Activated CD4-positive, alpha-beta T cell treated with anti-CD3 and anti-CD28 coated beads for 36 hours (primary cell): ENCODE measurements at regions not wholly inside any gene's neighbourhood (a gene's known extent, or its start where the extent isn't known, plus 50 kb on each side); places are given as distances from the start of the nearest gene placed in this dataset.

Experiments
- ATAC-seq: fragments of 200-7000 bp; cut with Tn5 transposase; one replicate; pipeline ENCODE4 v1.10.0; 2021; ENCODE audit warnings: mild to moderate bottlenecking, moderate library complexity
- CTCF ChIA-PET: fragments of 350-600 bp; sonication (Branson Sonifier 250); formaldehyde crosslinking; loops from one replicate; lab custom pipeline; 2021; ENCODE audit warnings: antibody characterized with exemption; lab: Charles Lee
- POLR2A ChIA-PET: fragments of 350-600 bp; sonication (Branson Sonifier 250); formaldehyde crosslinking; loops from one replicate; lab custom pipeline; 2021; ENCODE audit warnings: antibody characterized with exemption, inconsistent platforms; lab: Charles Lee
- DNase-seq: peaks from one replicate; pipeline ENCODE4 v3.0.0-alpha.2; 2020
- H3K27ac Mint-ChIP-seq: one replicate; pipeline ENCODE4 v1.8.0; 2021; ENCODE audit warnings: mixed read lengths
- H3K27me3 Mint-ChIP-seq: one replicate; pipeline ENCODE4 v1.8.0; 2021; ENCODE audit warnings: mixed read lengths
- H3K36me3 Mint-ChIP-seq: one replicate; pipeline ENCODE4 v1.8.0; 2021; ENCODE audit warnings: low read depth, mixed read lengths
- H3K4me1 Mint-ChIP-seq: one replicate; pipeline ENCODE4 v1.8.0; 2021; ENCODE audit warnings: mixed read lengths
- H3K4me3 Mint-ChIP-seq: one replicate; pipeline ENCODE4 v1.8.0; 2021; ENCODE audit warnings: mild to moderate bottlenecking, moderate library complexity, mixed read lengths
- H3K9me3 Mint-ChIP-seq: one replicate; pipeline ENCODE4 v1.8.0; 2021; ENCODE audit warnings: low read depth, mixed read lengths
- intact Hi-C, 2 experiments: fragments of 100-400 bp; cut with DNase I in 1 of 2; cut with micrococcal nuclease in 1 of 2; formaldehyde crosslinking; loops; one replicate each; pipeline versions ENCODE4 v1.14.2 to v1.15.1; 2022 to 2024; cut with DNase I, micrococcal nuclease

DNA sequence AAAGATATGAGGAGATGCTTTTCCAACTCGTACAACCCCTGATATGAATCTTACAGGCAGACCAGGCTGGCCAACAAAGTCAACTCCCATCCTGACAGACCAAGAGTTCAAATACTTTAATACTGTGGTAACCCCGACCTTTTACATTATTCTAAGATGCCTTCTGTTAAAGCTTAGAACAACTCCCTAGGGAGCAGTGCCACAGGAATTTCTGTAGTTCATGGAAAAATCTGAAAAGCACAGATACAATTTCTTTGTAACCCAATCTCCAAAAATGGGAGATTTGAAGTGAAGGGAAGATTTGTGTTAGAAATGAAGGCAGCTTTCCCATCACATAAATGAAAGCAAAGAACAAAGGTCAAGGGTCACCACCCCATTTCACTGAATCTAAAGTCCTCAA lies 151.3 kb upstream of the BEND6 start:
- H3K9me3 Mint-ChIP-seq = no peaks in the 10 kb centered on the region
- ATAC-seq (no peak), DNase-seq (no peak)
- ChIA-PET POLR2A (no interaction called here), CTCF (no interaction called here)
- no peaks in the 10 kb centered on the region for H3K36me3 Mint-ChIP-seq
- intact Hi-C loops = no loop called here
- no peaks in the 10 kb centered on the region for H3K4me1 Mint-ChIP-seq
- H3K27ac Mint-ChIP-seq = no peak overlapping the region
- no peak overlapping the region for H3K4me3 Mint-ChIP-seq
- no peaks in the 10 kb centered on the region for H3K27me3 Mint-ChIP-seq

DNA sequence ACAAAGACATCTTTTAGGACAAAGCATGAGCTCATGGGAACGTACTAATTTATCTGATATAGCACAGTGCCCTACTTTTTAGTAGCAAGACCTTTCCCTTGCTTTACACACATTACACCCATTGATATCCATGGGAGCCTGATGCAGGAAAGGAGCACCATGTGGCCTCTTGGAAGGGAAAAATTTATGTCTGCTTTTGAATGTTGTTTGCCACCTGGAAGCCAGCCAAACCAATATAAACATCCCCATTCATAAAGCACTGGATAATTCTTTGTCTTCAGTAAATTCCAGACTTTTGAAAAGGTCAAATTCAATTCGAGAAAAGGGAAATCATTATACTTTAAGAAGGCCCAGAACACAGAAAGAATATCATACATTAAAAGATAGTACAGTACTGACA lies 152.3 kb upstream of the BEND6 start:
- DNase-seq = no peak
- H3K36me3 Mint-ChIP-seq = no peaks in the 10 kb centered on the region
- H3K4me3 Mint-ChIP-seq = no peak overlapping the region
- ChIA-PET POLR2A (no interaction called here), CTCF (interaction anchor here (0.6 to 1.0 kb wide), 2 partner anchors 14 to 1124 kb away, joined by 3 to 4 read pairs; no protein-coding TSS in a partner anchor)
- no peaks in the 10 kb centered on the region for H3K27me3 Mint-ChIP-seq
- H3K27ac Mint-ChIP-seq = no peak overlapping the region
- intact Hi-C loops = no loop called here
- no peak for ATAC-seq
- H3K9me3 Mint-ChIP-seq = no peaks in the 10 kb centered on the region
- H3K4me1 Mint-ChIP-seq = no peaks in the 10 kb centered on the region

DNA sequence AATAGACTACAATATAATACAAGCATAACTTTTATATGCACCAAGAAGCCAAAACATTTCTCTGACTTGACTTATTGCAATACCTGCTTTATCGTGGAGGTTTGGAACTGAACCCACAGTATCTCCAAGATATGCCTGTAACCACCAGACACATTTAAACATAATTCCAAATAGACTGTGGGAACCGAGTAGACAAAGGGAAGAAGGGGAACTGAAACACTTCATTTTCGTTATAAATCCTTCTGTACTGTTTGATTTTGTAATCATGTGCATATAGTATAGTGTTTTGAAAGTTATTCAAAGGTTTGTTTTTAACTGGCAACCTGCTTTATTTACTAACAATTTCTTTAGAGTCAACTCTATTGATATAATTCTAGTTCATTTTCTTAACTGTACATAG lies 154.9 kb upstream of the BEND6 start:
- ChIA-PET POLR2A (no interaction called here), CTCF (no interaction called here)
- DNase-seq = no peak
- H3K36me3 Mint-ChIP-seq = no peaks in the 10 kb centered on the region
- H3K27me3 Mint-ChIP-seq = peaks cover 2% of the 10 kb centered on the region
- no peak overlapping the region for H3K27ac Mint-ChIP-seq
- no peak overlapping the region for H3K4me3 Mint-ChIP-seq
- intact Hi-C loops = no loop called here
- H3K9me3 Mint-ChIP-seq = no peaks in the 10 kb centered on the region
- no peaks in the 10 kb centered on the region for H3K4me1 Mint-ChIP-seq
- no peak for ATAC-seq

DNA sequence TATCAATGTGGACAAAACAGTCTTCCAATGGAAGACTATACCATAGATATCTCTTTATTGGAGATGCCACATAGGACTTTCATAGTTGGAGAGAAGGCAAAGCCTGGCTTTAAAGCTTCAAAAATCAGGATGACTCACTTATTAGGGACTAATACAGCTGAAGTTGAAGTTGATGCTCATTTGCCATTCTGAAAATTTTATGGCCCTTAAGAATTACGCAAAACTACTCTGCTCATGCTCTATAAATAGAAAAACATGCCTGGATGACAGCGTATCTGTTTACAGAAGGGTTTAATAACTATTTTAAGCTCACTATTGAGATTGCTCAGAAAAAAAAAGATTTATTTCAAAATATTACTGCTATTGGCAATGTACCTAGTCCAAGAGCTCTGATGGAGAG lies 155.5 kb upstream of the DST start:
- no peak for DNase-seq
- CTCF ChIA-PET = interaction anchor here (0.7 kb wide), 1 partner anchor 26 kb away, joined by 3 read pairs; no protein-coding TSS in a partner anchor
- Mint-ChIP-seq H3K27ac (no peak overlapping the region), H3K27me3 (peaks cover 2% of the 10 kb centered on the region), H3K4me3 (no peak overlapping the region), H3K36me3 (no peaks in the 10 kb centered on the region), H3K9me3 (no peaks in the 10 kb centered on the region), H3K4me1 (no peaks in the 10 kb centered on the region)
- POLR2A ChIA-PET = no interaction called here
- no peak for ATAC-seq
- intact Hi-C loops = no loop called here

DNA sequence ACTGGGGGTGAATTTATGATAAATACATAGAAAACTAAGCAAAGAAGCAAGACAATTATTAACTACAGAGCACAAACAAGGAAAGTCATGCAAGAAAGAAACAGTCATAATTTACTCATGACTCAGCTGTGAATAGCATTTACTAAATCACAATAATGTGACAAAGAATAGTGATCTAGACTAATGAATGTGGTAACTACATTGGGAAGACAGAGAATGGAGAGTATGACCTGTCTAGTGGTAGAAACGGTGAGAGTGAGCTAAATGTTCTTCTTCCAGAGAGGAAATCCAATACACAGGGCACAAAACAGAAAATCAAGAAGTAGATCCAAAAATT lies 153.5 kb upstream of the DST start:
- no peaks in the 10 kb centered on the region for H3K4me1 Mint-ChIP-seq
- ATAC-seq (no peak), DNase-seq (no peak)
- no peak overlapping the region for H3K27ac Mint-ChIP-seq
- H3K9me3 Mint-ChIP-seq = no peaks in the 10 kb centered on the region
- intact Hi-C loops = no loop called here
- no peak overlapping the region for H3K4me3 Mint-ChIP-seq
- CTCF ChIA-PET = no interaction called here
- peaks cover 2% of the 10 kb centered on the region for H3K27me3 Mint-ChIP-seq
- H3K36me3 Mint-ChIP-seq = no peaks in the 10 kb centered on the region
- POLR2A ChIA-PET = no interaction called here

DNA sequence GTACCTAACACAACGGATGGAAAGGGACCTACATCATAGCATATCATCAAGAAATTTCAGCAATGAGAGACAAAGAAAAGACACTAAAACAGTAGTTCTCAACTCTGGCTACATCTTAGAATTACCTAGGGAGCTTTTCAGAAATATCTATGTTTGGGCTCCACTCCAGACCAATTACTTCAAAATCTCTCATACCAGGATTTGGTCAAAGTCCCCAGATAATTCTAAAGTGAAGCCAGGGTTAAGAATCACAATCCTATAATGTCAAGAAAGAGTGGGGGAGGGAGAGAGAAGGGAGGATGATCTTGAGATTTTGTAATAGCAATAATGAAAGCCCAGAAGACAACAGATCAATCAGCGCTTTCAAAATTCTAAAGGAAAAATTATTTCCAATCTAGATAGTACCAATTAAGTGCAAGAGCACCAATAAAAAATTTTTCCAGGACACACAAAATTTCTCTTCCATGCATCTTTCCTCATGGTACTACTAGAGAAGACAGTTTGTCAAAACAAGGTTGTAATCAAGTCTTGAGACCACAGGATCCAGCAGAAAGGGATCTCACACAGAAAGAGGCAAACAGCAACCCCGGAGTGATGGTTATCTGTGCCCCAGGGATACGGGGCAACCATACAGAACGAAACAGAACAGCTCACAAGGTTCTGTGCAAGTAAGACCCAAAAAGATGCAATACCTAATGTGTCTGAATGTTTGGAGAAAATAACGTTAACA lies 152.9 kb upstream of the DST start:
- intact Hi-C loops = no loop called here
- no peak for ATAC-seq
- CTCF ChIA-PET = no interaction called here
- POLR2A ChIA-PET = no interaction called here
- Mint-ChIP-seq H3K27me3 (peaks cover 2% of the 10 kb centered on the region), H3K36me3 (no peaks in the 10 kb centered on the region), H3K9me3 (no peaks in the 10 kb centered on the region), H3K4me1 (no peaks in the 10 kb centered on the region), H3K27ac (no peak overlapping the region), H3K4me3 (no peak overlapping the region)
- no peak for DNase-seq

DNA sequence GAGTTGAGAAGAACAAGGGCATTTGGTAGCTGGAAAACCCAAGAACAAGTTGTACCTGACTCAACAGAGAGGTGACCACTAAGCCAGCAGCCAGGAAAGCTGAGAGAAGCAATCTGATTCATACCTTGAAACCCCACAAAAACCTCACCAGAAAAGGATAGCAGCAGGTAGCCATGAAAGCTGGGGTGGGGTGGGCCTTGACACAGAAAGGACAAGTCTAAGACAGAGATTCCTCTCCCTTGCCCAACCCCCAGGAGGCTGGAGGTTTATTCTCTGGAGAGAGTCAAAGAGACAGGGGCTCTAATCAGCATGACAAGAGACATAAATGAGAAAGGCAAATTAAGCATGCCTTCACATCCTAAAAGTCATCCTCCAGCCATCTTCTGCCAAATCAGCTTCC lies 151.7 kb upstream of the DST start:
- Mint-ChIP-seq H3K27me3 (peaks cover 2% of the 10 kb centered on the region), H3K4me1 (no peaks in the 10 kb centered on the region), H3K36me3 (no peaks in the 10 kb centered on the region), H3K9me3 (no peaks in the 10 kb centered on the region), H3K27ac (no peak overlapping the region), H3K4me3 (no peak overlapping the region)
- intact Hi-C loops = no loop called here
- ChIA-PET CTCF (no interaction called here), POLR2A (no interaction called here)
- DNase-seq = no peak
- ATAC-seq = no peak

DNA sequence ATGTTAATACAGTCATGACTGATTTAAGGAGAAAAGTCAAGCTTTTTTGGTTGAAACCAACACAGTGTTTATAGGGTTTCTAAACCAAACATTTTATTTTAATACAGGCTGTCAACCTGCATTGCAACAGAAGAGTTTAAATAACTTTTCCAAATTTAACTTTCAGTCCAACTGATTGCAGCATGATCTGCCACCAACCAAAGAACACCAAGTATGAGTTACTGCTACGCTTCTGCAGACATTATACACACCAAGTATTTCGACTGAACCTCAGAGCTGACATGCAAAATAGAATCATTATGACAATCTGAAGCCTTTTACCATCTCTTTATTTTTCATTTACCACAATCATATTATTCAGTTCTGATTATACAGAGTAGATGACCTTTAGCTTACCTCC lies 151.2 kb upstream of the DST start:
- Mint-ChIP-seq H3K27me3 (peaks cover 2% of the 10 kb centered on the region), H3K4me3 (no peak overlapping the region), H3K9me3 (no peaks in the 10 kb centered on the region), H3K27ac (no peak overlapping the region), H3K36me3 (no peaks in the 10 kb centered on the region), H3K4me1 (no peaks in the 10 kb centered on the region)
- ChIA-PET POLR2A (no interaction called here), CTCF (no interaction called here)
- DNase-seq (no peak), ATAC-seq (no peak)
- intact Hi-C loops = no loop called here

DNA sequence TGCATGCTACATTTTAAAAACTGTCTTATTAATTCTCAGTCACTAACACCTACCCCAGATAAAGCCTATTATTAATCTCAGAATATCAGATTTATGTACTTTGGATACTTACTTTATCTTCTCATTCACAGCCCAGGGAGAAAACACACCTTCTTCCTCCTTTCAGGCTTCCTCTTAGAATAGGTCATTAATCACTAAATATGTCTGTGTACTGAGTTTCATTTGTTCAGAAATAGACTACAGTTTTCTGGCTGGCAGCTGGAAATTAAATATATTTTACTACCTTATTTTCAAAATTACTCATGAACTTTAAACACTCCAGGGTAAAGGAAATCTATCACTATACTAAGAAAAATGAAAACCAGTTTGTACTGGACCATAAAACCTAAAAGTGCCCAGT lies 147.7 kb upstream of the DST start:
- ChIA-PET POLR2A (no interaction called here), CTCF (interaction anchor here (0.6 kb wide), 1 partner anchor 143 kb away, joined by 3 read pairs; no protein-coding TSS in a partner anchor)
- ATAC-seq (no peak), DNase-seq (no peak)
- peaks cover 2% of the 10 kb centered on the region for H3K27me3 Mint-ChIP-seq
- intact Hi-C loops = no loop called here
- H3K27ac Mint-ChIP-seq = no peak overlapping the region
- no peaks in the 10 kb centered on the region for H3K9me3 Mint-ChIP-seq
- H3K4me1 Mint-ChIP-seq = no peaks in the 10 kb centered on the region
- H3K36me3 Mint-ChIP-seq = no peaks in the 10 kb centered on the region
- no peak overlapping the region for H3K4me3 Mint-ChIP-seq

DNA sequence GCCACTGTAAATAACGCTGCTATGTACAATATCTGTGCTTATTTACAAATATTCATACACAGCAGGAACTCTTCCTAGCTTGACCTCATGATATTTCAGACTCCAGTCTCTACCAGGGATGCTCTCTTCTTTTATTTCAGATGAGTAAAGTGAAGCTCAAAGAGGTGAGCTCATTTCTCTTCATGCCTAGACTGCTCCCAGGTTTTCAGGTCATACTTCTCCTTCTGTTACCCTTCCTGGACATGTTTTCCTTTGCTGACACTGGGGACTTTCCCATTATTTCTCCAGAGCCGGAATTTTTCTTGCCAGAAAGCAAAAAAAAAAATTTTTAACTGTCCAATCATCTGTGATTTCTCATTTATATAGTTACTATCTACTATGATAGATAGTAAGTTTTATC lies 147.2 kb upstream of the DST start:
- intact Hi-C loops = no loop called here
- DNase-seq (no peak), ATAC-seq (no peak)
- ChIA-PET POLR2A (no interaction called here), CTCF (no interaction called here)
- H3K9me3 Mint-ChIP-seq = no peaks in the 10 kb centered on the region
- H3K4me1 Mint-ChIP-seq = no peaks in the 10 kb centered on the region
- H3K27ac Mint-ChIP-seq = no peak overlapping the region
- H3K27me3 Mint-ChIP-seq = peaks cover 2% of the 10 kb centered on the region
- no peaks in the 10 kb centered on the region for H3K36me3 Mint-ChIP-seq
- no peak overlapping the region for H3K4me3 Mint-ChIP-seq

DNA sequence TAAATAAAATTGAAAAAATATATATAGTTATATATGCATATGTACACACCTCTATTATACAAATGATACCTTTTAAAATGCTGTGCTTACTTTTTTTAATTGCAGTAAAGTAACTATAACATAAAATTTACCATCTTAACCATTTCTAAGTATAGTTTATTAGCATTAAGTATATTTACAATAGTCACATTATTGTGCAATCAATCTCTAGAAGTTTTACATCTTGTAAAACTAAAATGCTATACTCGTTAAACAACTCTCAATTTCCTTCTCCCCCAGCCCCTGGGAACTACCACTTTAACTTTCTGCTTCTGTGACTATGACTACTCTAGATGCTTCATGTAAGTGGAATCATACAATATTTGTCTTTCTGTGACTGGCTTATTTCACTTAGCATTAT lies 146.7 kb upstream of the DST start:
- ATAC-seq = no peak

DNA sequence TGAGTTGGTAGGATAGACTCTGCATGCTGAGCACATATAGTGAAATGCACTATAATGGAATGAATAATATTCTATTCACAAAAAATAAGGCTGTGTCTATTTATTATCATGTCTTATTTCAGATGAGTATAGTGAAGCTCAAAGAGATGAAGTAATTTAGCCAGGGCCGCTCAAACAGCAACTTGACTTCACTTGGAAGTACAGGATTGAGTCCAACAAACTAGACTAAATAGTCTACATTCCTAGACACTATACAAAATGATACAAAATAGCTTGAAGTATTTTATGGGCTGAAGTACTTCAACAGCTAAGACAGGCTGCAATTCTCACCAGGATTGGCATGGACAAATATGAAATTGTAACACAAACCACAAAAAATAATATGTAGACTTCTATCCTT lies 144.5 kb upstream of the DST start:
- Mint-ChIP-seq H3K27ac (no peak overlapping the region), H3K9me3 (no peaks in the 10 kb centered on the region), H3K4me3 (no peak overlapping the region), H3K27me3 (peaks cover 2% of the 10 kb centered on the region), H3K4me1 (no peaks in the 10 kb centered on the region), H3K36me3 (no peaks in the 10 kb centered on the region)
- POLR2A ChIA-PET = no interaction called here
- CTCF ChIA-PET = no interaction called here
- intact Hi-C loops = no loop called here
- ATAC-seq (no peak), DNase-seq (no peak)

More for the DNA sequence above, 146.7 kb upstream of the DST start:
- Mint-ChIP-seq H3K36me3 (no peaks in the 10 kb centered on the region), H3K27me3 (peaks cover 2% of the 10 kb centered on the region), H3K4me1 (no peaks in the 10 kb centered on the region), H3K9me3 (no peaks in the 10 kb centered on the region), H3K27ac (no peak overlapping the region), H3K4me3 (no peak overlapping the region)
- CTCF ChIA-PET = interaction anchor here (1.0 kb wide), 1 partner anchor 13 kb away, joined by 4 read pairs; no protein-coding TSS in a partner anchor
- no peak for DNase-seq
- POLR2A ChIA-PET = no interaction called here
- intact Hi-C loops = no loop called here
